HEK293 (cell line): ENCODE measurements at regions not wholly inside any gene's neighbourhood (a gene's known extent, or its start where the extent isn't known, plus 50 kb on each side); places are given as distances from the start of the nearest gene placed in this dataset.

Experiments
- CTCF ChIA-PET: fragments of 350-600 bp; formaldehyde crosslinking; extraction: SDS; loops from one replicate; lab custom pipeline; 2021; ENCODE audit warnings: antibody characterized with exemption; lab: Yijun Ruan, JAX
- POLR2A ChIA-PET: fragments of 300-600 bp; formaldehyde crosslinking; extraction: SDS; loops from one replicate; lab custom pipeline; 2020; ENCODE audit warnings: antibody characterized with exemption, inconsistent platforms; lab: Yijun Ruan, JAX
- H3K27ac ChIP-seq: fragments of 200-500 bp; sonication (Bioruptor generic); 2 replicates; pipeline ENCODE4 v1.5.1; 2014; ENCODE audit warnings: low read depth, low read length, control low read depth, inconsistent platforms; ENCODE audit errors: extremely low read depth
- H3K36me3 ChIP-seq, 2 experiments: fragments of 200-500 bp in 1 of 2; sonication (Bioruptor generic) in 1 of 2; 1 replicate in 1 of 2; 2 replicates in 1 of 2; pipeline ENCODE4 v1.5.1; 2014 to 2017; ENCODE audit warnings: inconsistent platforms in 2 of 2, low read length in 2 of 2; ENCODE audit not compliant: control insufficient read depth in 2 of 2, insufficient read depth in 1 of 2
- H3K4me1 ChIP-seq: fragments of 200-500 bp; sonication (Bioruptor generic); 2 replicates; pipeline ENCODE4 v1.5.1; 2014; ENCODE audit warnings: mild to moderate bottlenecking, low read length, inconsistent platforms; ENCODE audit not compliant: control insufficient read depth, insufficient read depth
- H3K4me3 ChIP-seq: 2 replicates; pipeline ENCODE4 v1.5.1; 2011; ENCODE audit warnings: low read depth, mild to moderate bottlenecking, control low read depth, low read length, moderate library complexity
- H3K9me3 ChIP-seq: fragments of 200-500 bp; sonication (Bioruptor generic); 2 replicates; pipeline ENCODE4 v1.5.1; 2014; ENCODE audit warnings: low read depth, low read length, inconsistent platforms; ENCODE audit not compliant: control insufficient read depth, insufficient read depth
- ZNF791 ChIP-seq: fragments of 450-650 bp; formaldehyde crosslinking; IDR thresholded peaks from 2 replicates; pipeline ENCODE4 v1.5.1; 2016; ENCODE audit warnings: missing biosample characterization, missing genetic modification characterization
- TF ChIP-seq, protein P1 (sequence below): fragments of 450-650 bp; formaldehyde crosslinking; IDR thresholded peaks from 2 replicates; pipeline ENCODE4 v1.5.1; 2016; ENCODE audit warnings: missing biosample characterization, missing genetic modification characterization
- TF ChIP-seq, protein P2 (sequence below): fragments of 450-650 bp; formaldehyde crosslinking; IDR thresholded peaks from 2 replicates; pipeline ENCODE4 v1.5.1; 2016; ENCODE audit warnings: missing biosample characterization, missing genetic modification characterization, low read depth

- Histone ChIP-seq H3K27ac (no peak overlapping the region), H3K36me3 (no peaks in the 10 kb centered on the region), H3K4me3 (no peak overlapping the region), H3K9me3 (no peaks in the 10 kb centered on the region), H3K4me1 (no peaks in the 10 kb centered on the region)
- CTCF ChIA-PET = no interaction called here
- TF ChIP-seq, protein P1, sequence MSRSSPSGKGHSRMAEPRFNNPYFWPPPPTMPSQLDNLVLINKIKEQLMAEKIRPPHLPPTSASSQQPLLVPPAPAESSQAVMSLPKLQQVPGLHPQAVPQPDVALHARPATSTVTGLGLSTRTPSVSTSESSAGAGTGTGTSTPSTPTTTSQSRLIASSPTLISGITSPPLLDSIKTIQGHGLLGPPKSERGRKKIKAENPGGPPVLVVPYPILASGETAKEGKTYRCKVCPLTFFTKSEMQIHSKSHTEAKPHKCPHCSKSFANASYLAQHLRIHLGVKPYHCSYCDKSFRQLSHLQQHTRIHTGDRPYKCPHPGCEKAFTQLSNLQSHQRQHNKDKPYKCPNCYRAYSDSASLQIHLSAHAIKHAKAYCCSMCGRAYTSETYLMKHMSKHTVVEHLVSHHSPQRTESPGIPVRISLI (tag by site-specific recombination) = no peak
- TF ChIP-seq, protein P2, sequence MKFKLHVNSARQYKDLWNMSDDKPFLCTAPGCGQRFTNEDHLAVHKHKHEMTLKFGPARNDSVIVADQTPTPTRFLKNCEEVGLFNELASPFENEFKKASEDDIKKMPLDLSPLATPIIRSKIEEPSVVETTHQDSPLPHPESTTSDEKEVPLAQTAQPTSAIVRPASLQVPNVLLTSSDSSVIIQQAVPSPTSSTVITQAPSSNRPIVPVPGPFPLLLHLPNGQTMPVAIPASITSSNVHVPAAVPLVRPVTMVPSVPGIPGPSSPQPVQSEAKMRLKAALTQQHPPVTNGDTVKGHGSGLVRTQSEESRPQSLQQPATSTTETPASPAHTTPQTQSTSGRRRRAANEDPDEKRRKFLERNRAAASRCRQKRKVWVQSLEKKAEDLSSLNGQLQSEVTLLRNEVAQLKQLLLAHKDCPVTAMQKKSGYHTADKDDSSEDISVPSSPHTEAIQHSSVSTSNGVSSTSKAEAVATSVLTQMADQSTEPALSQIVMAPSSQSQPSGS (tag by site-specific recombination) = peak; percentile 55
- TF ChIP-seq ZNF791 (tag by site-specific recombination) = no peak
- POLR2A ChIA-PET = no interaction called here
These were observed 50.8 kb upstream of the PDE3A start for GRCh38 chr12:20317554-20317953.
